ENCODE measurements at regions not wholly inside any gene's neighbourhood (a gene's known extent, or its start where the extent isn't known, plus 50 kb on each side); places are given as distances from the start of the nearest gene placed in this dataset.

DNA sequence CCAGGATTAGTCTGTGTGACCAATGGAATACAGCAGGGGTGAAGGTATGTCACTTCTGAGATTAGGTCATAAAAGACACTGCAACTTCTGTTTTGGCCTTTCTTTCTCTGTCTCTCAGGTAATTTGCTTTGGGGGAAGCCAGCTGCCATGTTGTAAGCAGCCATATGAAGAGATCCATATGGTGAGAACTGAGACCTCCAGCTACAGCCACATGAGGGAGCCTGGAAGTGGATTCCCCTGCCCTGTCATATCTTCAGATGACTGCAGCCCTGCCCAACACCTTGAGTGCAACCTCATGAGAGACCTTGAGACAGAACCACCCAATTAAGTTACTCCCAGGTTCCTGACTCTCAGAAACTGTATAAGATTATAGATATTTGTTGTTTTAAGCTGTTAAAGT, 70.1 kb upstream of the ESRRG start:
- no peaks in the 10 kb centered on the region for H3K27me3 ChIP-seq
- no peaks in the 10 kb centered on the region for H3K9me3 ChIP-seq
- no peak overlapping the region for H3K4me3 ChIP-seq
- H3K27ac ChIP-seq = no peak overlapping the region
- no peaks in the 10 kb centered on the region for H3K36me3 ChIP-seq
- H3K4me1 ChIP-seq = no peaks in the 10 kb centered on the region
- DNase-seq = no peak
- no peak for TF ChIP-seq POLR2A (IDR thresholded peaks at IDR 0.05)
- TF ChIP-seq, protein P1, sequence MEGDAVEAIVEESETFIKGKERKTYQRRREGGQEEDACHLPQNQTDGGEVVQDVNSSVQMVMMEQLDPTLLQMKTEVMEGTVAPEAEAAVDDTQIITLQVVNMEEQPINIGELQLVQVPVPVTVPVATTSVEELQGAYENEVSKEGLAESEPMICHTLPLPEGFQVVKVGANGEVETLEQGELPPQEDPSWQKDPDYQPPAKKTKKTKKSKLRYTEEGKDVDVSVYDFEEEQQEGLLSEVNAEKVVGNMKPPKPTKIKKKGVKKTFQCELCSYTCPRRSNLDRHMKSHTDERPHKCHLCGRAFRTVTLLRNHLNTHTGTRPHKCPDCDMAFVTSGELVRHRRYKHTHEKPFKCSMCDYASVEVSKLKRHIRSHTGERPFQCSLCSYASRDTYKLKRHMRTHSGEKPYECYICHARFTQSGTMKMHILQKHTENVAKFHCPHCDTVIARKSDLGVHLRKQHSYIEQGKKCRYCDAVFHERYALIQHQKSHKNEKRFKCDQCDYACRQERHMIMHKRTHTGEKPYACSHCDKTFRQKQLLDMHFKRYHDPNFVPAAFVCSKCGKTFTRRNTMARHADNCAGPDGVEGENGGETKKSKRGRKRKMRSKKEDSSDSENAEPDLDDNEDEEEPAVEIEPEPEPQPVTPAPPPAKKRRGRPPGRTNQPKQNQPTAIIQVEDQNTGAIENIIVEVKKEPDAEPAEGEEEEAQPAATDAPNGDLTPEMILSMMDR (IDR thresholded peaks at IDR 0.05) = no peak

DNA sequence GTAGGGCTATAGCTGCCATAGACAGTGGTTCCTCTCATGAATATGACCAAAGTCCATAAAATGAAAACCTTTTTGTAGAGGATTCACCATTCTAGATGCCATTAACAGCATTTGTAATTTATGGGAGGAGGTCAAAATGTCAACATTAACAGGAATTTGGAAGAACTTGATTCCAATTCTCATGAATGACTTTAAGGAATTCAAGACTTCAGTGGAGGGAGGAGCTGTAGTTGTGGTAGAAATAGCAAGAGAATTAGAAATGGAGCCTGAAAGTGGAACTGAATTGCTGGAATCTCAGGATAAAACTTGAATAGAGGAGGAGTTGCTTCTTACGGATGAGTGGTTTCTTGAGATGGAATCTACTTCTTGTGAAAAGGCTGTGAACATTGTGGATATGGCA, 65.4 kb upstream of the ESRRG start:
- DNase-seq = no peak
- no peaks in the 10 kb centered on the region for H3K9me3 ChIP-seq
- TF ChIP-seq POLR2A (IDR thresholded peaks at IDR 0.05) = no peak
- TF ChIP-seq, protein P1 (IDR thresholded peaks at IDR 0.05) = no peak
- no peak overlapping the region for H3K27ac ChIP-seq
- H3K36me3 ChIP-seq = no peaks in the 10 kb centered on the region
- no peak overlapping the region for H3K4me3 ChIP-seq
- no peaks in the 10 kb centered on the region for H3K27me3 ChIP-seq
- H3K4me1 ChIP-seq = no peaks in the 10 kb centered on the region

DNA sequence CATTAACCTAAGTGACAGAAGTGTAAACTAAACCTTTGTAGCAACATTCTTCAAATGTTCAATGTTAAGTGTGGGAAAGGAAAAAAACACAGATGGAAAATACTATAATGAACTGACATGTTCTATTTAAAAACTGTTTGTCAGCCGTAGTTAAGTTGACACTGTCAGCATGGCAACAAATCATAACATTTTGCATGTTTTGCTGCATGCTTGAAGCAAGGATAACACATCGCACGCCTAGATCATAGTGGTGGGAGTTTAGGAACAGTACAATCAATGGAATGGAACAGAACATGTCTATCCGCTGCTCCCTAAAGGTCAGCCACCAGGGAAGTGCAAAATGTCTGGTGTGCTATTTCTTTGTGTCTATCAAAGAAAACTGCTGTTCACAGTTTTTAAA, 62.5 kb upstream of the ESRRG start:
- DNase-seq = no peak
- Histone ChIP-seq H3K27me3 (no peaks in the 10 kb centered on the region), H3K4me1 (no peaks in the 10 kb centered on the region), H3K27ac (no peak overlapping the region), H3K4me3 (no peak overlapping the region), H3K9me3 (no peaks in the 10 kb centered on the region), H3K36me3 (no peaks in the 10 kb centered on the region)
- TF ChIP-seq, protein P1 (IDR thresholded peaks at IDR 0.05) = no peak
- TF ChIP-seq POLR2A (IDR thresholded peaks at IDR 0.05) = no peak

DNA sequence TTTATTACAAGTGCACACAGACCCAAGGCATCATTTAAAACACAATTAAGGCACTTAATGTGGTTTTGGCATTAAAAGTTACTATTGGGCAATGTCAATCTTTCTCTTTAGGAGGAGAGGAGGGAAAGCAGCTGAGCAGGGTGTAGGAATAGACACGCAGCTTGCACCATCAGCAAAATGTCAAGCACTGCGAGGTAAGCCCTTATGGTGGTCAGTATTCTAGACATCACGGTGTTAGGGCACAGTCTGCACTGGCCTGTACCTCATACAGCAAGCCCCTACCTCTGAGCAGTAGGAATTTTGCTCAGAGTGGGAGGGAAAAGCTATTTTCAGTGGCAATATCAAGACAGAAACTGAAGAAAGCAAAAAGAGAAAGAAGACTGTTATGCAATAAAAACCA, 62.0 kb upstream of the ESRRG start:
- H3K27ac ChIP-seq = no peak overlapping the region
- no peak for TF ChIP-seq POLR2A (IDR thresholded peaks at IDR 0.05)
- TF ChIP-seq, protein P1 (IDR thresholded peaks at IDR 0.05) = no peak
- H3K4me1 ChIP-seq = no peaks in the 10 kb centered on the region
- no peak for DNase-seq
- no peaks in the 10 kb centered on the region for H3K36me3 ChIP-seq
- H3K9me3 ChIP-seq = no peaks in the 10 kb centered on the region
- no peak overlapping the region for H3K4me3 ChIP-seq
- H3K27me3 ChIP-seq = no peaks in the 10 kb centered on the region

DNA sequence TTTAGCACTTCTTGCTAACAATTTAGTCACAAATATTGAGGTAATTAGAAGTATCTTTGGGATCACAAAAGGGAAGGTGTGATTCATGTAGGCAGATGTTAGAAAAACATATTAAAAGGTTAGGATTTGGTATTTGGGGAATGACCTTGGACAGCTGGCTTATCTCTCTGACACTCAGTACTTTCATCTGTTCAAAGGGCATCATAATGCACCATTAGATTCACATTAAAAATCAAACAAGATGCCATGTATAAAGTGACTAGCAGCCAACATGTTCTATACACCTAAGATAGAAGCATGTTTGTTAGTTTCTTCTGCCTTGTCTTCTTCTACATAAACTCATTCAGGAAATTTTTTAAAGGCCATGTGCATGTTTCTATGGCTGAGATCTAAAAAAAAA, 56.5 kb upstream of the ESRRG start:
- no peak for TF ChIP-seq POLR2A (IDR thresholded peaks at IDR 0.05)
- TF ChIP-seq, protein P1 (IDR thresholded peaks at IDR 0.05) = no peak

DNA sequence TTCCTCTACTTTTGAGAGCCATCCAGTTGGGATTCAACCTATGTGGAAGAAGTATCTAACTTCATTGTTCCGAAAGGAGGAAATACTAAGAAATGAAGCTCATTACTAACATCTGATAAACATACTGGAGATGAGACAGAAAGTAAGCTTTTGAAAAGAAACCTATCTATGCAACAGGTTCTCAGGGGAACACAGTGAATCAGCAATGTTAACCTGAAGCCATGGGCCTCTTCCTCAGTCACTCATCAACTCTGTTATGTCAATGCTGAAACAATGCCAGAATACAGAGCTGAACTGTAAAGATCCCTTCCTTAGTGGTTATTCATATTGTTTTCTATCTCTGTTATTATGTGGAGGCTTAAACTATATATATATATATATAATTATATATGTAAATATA, 55.5 kb upstream of the ESRRG start:
- no peak for DNase-seq
- Histone ChIP-seq H3K27ac (no peak overlapping the region), H3K9me3 (peaks cover 0 to 4% (median 0%) of the 10 kb centered on the region in 4 donors), H3K4me3 (no peak overlapping the region), H3K36me3 (no peaks in the 10 kb centered on the region), H3K4me1 (no peaks in the 10 kb centered on the region), H3K27me3 (no peaks in the 10 kb centered on the region)
- TF ChIP-seq, protein P1 (IDR thresholded peaks at IDR 0.05) = no peak
- no peak for TF ChIP-seq POLR2A (IDR thresholded peaks at IDR 0.05)

More for the DNA sequence above, 56.5 kb upstream of the ESRRG start:
- DNase-seq = no peak
- no peak overlapping the region for H3K4me3 ChIP-seq
- peaks cover 0 to 4% (median 0%) of the 10 kb centered on the region in 4 donors for H3K9me3 ChIP-seq
- no peaks in the 10 kb centered on the region for H3K27me3 ChIP-seq
- H3K4me1 ChIP-seq = no peaks in the 10 kb centered on the region
- no peak overlapping the region for H3K27ac ChIP-seq
- H3K36me3 ChIP-seq = no peaks in the 10 kb centered on the region
